Vagina (tissue), 2 donors: ENCODE measurements at regions not wholly inside any gene's neighbourhood (a gene's known extent, or its start where the extent isn't known, plus 50 kb on each side); places are given as distances from the start of the nearest gene placed in this dataset.

ENCODE experiments used
- CTCF ChIP-seq, 3 experiments: fragments of 450-650 bp in 2 of 3; fragments of 200-600 bp in 1 of 3; sonication (generic) in 1 of 3; IDR thresholded peaks; one replicate each; pipeline ENCODE4 v1.5.1; 2017 to 2019; ENCODE audit warnings: antibody characterized with exemption in 3 of 3, mild to moderate bottlenecking in 2 of 3, moderate library complexity in 2 of 3
- POLR2A ChIP-seq, 2 donors: fragments of 450-650 bp; IDR thresholded peaks; one replicate each; pipeline ENCODE4 v1.6.1; 2017; ENCODE audit warnings: antibody characterized with exemption in 2 of 2, mild to moderate bottlenecking in 2 of 2, moderate library complexity in 2 of 2
- POLR2AphosphoS5 ChIP-seq, 2 donors: sonication (generic); formaldehyde crosslinking; IDR thresholded peaks; one replicate each; pipeline ENCODE4 v1.9.0; 2017; ENCODE audit warnings: antibody characterized with exemption in 2 of 2, mild to moderate bottlenecking in 2 of 2, low read depth in 1 of 2; ENCODE audit not compliant: insufficient read depth in 1 of 2

- TF ChIP-seq CTCF (IDR thresholded peaks at IDR 0.05) (no peak), POLR2AphosphoS5 (IDR thresholded peaks at IDR 0.05; ENCODE audit: insufficient read depth in 1 of 2, low read depth in 1 of 2) (no peak), POLR2A (IDR thresholded peaks at IDR 0.05) (no peak)
Measured at GRCh38 chr15:38072007-38072347, 137.5 kb downstream of the TMCO5A start.
